GM23248 (cell line): ENCODE measurements at regions not wholly inside any gene's neighbourhood (a gene's known extent, or its start where the extent isn't known, plus 50 kb on each side); places are given as distances from the start of the nearest gene placed in this dataset.
"Not testable (repeated sequence)": the region's sequence is repeated elsewhere in the genome, so short reads cannot be mapped to it uniquely, and the experiment has no call there.

Source experiments
- DNase-seq: peaks from one replicate; pipeline ENCODE4 v3.0.0-alpha.2; 2015
- H2AFZ ChIP-seq: fragments of 200-600 bp; sonication (generic); 2 replicates; pipeline ENCODE4 v1.6.1; 2016; ENCODE audit warnings: antibody characterized with exemption
- H3F3A ChIP-seq: fragments of 200-600 bp; sonication (generic); 2 replicates; pipeline ENCODE4 v1.6.1; 2016; ENCODE audit warnings: mild to moderate bottlenecking, antibody characterized with exemption, mixed run types; ENCODE audit not compliant: insufficient read depth
- H3K27ac ChIP-seq: fragments of 200-600 bp; sonication (generic); 2 replicates; pipeline ENCODE4 v1.5.1; 2016; ENCODE audit warnings: mild to moderate bottlenecking
- H3K27me3 ChIP-seq: fragments of 200-600 bp; sonication (generic); replicated peaks from 2 replicates; pipeline ENCODE4 v1.6.1; 2016; ENCODE audit warnings: mild to moderate bottlenecking; ENCODE audit not compliant: insufficient read depth
- H3K36me3 ChIP-seq: fragments of 200-600 bp; sonication (generic); 2 replicates; pipeline ENCODE4 v1.6.1; 2016; ENCODE audit warnings: low read depth, mild to moderate bottlenecking
- H3K4me1 ChIP-seq: fragments of 200-600 bp; sonication (generic); 2 replicates; pipeline ENCODE4 v1.6.1; 2016; ENCODE audit warnings: mild to moderate bottlenecking; ENCODE audit not compliant: insufficient read depth
- H3K4me2 ChIP-seq: fragments of 200-600 bp; sonication (generic); one replicate; pipeline ENCODE4 v1.6.1; 2016; ENCODE audit warnings: mild to moderate bottlenecking; ENCODE audit not compliant: unreplicated experiment
- H3K4me3 ChIP-seq: fragments of 200-600 bp; sonication (generic); 2 replicates; pipeline ENCODE4 v1.5.1; 2016; ENCODE audit warnings: mild to moderate bottlenecking
- H3K79me2 ChIP-seq: fragments of 200-600 bp; sonication (generic); 2 replicates; pipeline ENCODE4 v1.6.1; 2016; ENCODE audit warnings: mild to moderate bottlenecking; ENCODE audit not compliant: insufficient read depth
- H3K9ac ChIP-seq: fragments of 200-600 bp; sonication (generic); 2 replicates; pipeline ENCODE4 v1.6.1; 2016; ENCODE audit warnings: mild to moderate bottlenecking
- H3K9me2 ChIP-seq: fragments of 200-600 bp; sonication (generic); 2 replicates; pipeline ENCODE4 v1.6.1; 2016; ENCODE audit warnings: mixed run types, mild to moderate bottlenecking, moderate library complexity; ENCODE audit not compliant: insufficient read depth
- H3K9me3 ChIP-seq: fragments of 200-600 bp; sonication (generic); one replicate; pipeline ENCODE4 v1.6.1; 2017; ENCODE audit warnings: low read depth
- H4K20me1 ChIP-seq: fragments of 200-600 bp; sonication (generic); 2 replicates; pipeline ENCODE4 v1.6.0; 2016; ENCODE audit not compliant: insufficient read depth
- EZH2 ChIP-seq: fragments of 200-600 bp; sonication (generic); IDR thresholded peaks from 2 replicates; pipeline ENCODE4 v1.6.1; 2018; ENCODE audit warnings: antibody characterized with exemption, mild to moderate bottlenecking; ENCODE audit not compliant: insufficient read depth, poor library complexity, severe bottlenecking
- EZH2phosphoT487 ChIP-seq: fragments of 200-600 bp; sonication (generic); IDR thresholded peaks from 2 replicates; pipeline ENCODE4 v1.6.1; 2018; ENCODE audit warnings: antibody characterized with exemption, moderate library complexity, mild to moderate bottlenecking, low read depth; ENCODE audit not compliant: insufficient read depth
- WGBS, 2 experiments: methylation state at CpG; one replicate each; pipeline ENCODE4 v1.1.6; 2015 to 2017; ENCODE audit warnings: low lambda C conversion rate in 2 of 2, low coverage in 1 of 2; ENCODE audit errors: missing lambda C conversion rate in 2 of 2; 5-methylcytosine and 5-hydroxymethylcytosine counted together
- in situ Hi-C: fragments of 300-500 bp; cut with MboI; formaldehyde crosslinking; loops from 2 replicates; pipeline ENCODE4 v1.15.0; 2020

GRCh38 chr11:109059402-109059801, 362.6 kb upstream of the C11orf87 start:
- Histone ChIP-seq H3K79me2 (no peaks in the 10 kb centered on the region), H3K36me3 (no peaks in the 10 kb centered on the region), H3K4me1 (0 out of 2 replicates have a peak, but pooled peaks cover 4% of the 10 kb centered on the region), H3K9me2 (no peaks in the 10 kb centered on the region), H3K27me3 (no peaks in the 10 kb centered on the region), H4K20me1 (no peaks in the 10 kb centered on the region), H3K4me2 (no peak overlapping the region), H3K9me3 (no peaks in the 10 kb centered on the region), H3K9ac (no peak overlapping the region), H3K4me3 (no peak overlapping the region), H3K27ac (no peak overlapping the region), H3F3A (no peaks in the 10 kb centered on the region), H2AFZ (no peak overlapping the region)
- TF ChIP-seq EZH2 (no peak), EZH2phosphoT487 (no peak)
- 76 to 79% methylated on average over 5 of the region's 5 CpGs for WGBS, 2 experiments
- in situ Hi-C loops: no loop called here
- DNase-seq: no peak

DNA sequence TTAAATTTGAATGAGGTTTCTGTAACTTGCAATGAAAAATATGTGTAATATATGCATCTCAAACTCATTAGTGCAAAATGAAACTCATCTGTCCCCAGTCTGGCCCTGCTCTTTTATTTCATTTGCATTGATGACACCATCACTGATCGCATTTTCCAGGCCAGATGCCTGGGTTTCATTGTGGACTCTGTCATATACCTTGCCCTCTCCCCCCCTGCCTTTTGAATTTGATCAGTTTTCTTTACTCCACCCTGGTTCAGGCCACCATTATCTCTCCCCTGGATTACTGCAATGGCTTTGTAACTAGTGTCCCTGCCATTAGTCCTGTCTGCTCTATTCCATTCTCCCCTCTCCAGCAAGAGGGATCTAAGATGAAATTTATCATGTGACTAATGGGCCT, 360.6 kb upstream of the C11orf87 start:
- no peaks in the 10 kb centered on the region for H3F3A ChIP-seq
- no peak for DNase-seq
- no peak overlapping the region for H3K9ac ChIP-seq
- 0 out of 2 replicates have a peak, but pooled peaks cover 4% of the 10 kb centered on the region for H3K4me1 ChIP-seq
- WGBS, 2 experiments: 92 to 95% methylated on average over 1 of the region's 1 CpG
- H4K20me1 ChIP-seq: no peaks in the 10 kb centered on the region
- H3K4me2 ChIP-seq: no peak overlapping the region
- H3K27ac ChIP-seq: no peak overlapping the region
- no peak overlapping the region for H2AFZ ChIP-seq
- in situ Hi-C loops: no loop called here
- H3K27me3 ChIP-seq: no peaks in the 10 kb centered on the region
- no peaks in the 10 kb centered on the region for H3K79me2 ChIP-seq
- TF ChIP-seq EZH2: no peak
- no peak for TF ChIP-seq EZH2phosphoT487
- H3K4me3 ChIP-seq: no peak overlapping the region
- no peaks in the 10 kb centered on the region for H3K9me2 ChIP-seq
- no peaks in the 10 kb centered on the region for H3K36me3 ChIP-seq
- H3K9me3 ChIP-seq: no peaks in the 10 kb centered on the region

DNA sequence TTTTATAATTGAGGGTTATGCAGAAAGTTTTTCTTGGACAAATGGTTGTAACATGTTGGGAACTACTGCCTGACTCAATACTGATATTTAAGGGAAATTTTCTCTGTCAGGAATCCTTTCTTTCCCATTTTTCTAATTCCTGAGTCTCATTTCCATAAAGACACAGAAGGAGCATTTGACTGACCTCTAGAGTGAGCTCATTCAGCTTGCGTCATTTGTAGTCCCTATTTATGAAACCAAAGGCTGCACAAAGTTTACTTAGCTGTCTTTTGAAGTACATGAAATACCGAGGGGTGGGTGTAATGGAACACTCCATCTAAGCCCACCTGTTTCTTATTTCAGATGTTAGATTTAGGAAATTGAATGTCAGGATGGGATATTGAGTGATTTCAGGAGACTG, 359.5 kb upstream of the C11orf87 start:
- H3K36me3 ChIP-seq: no peaks in the 10 kb centered on the region
- peak; percentile 39 for DNase-seq
- 0 out of 2 replicates have a peak, but pooled peaks cover 4% of the 10 kb centered on the region for H3K4me1 ChIP-seq
- H3K4me3 ChIP-seq: no peak overlapping the region
- no peak overlapping the region for H3K9ac ChIP-seq
- H3K9me3 ChIP-seq: no peaks in the 10 kb centered on the region
- H3K27me3 ChIP-seq: no peaks in the 10 kb centered on the region
- no peak overlapping the region for H3K27ac ChIP-seq
- no peaks in the 10 kb centered on the region for H3F3A ChIP-seq
- H3K9me2 ChIP-seq: no peaks in the 10 kb centered on the region
- peak overlapping the region; percentile 15; the same call in 1 of the 2 replicates for H2AFZ ChIP-seq
- WGBS, 2 experiments: 49 to 57% methylated on average over 2 of the region's 2 CpGs
- no peak overlapping the region for H3K4me2 ChIP-seq
- in situ Hi-C loops: no loop called here
- H4K20me1 ChIP-seq: no peaks in the 10 kb centered on the region
- no peaks in the 10 kb centered on the region for H3K79me2 ChIP-seq
- no peak for TF ChIP-seq EZH2
- no peak for TF ChIP-seq EZH2phosphoT487

DNA sequence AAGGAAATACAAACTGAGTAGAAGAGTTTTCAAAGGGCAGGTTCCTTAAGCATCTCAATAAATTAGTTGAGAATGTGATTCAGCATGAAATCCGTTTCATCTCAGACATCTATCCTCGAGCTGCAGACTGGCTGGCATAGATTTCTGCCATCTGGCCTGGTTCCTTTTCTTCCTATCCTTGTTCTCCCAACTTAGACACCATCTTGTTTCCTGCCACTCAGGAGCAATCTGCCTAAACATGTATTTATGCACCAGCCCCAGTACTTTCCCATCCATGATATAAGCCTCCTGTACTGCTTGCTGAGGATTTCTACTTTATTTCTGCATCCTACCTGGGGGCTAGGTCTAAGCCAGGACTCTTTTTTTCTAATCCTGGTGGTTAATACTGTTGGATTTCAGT, 359.1 kb upstream of the C11orf87 start:
- in situ Hi-C loops: no loop called here
- no peaks in the 10 kb centered on the region for H4K20me1 ChIP-seq
- 24 to 35% methylated on average over 2 of the region's 2 CpGs for WGBS, 2 experiments
- H3F3A ChIP-seq: no peaks in the 10 kb centered on the region
- no peaks in the 10 kb centered on the region for H3K79me2 ChIP-seq
- no peak overlapping the region for H3K9ac ChIP-seq
- 0 out of 2 replicates have a peak, but pooled peaks cover 4% of the 10 kb centered on the region for H3K4me1 ChIP-seq
- H3K27ac ChIP-seq: no peak overlapping the region
- no peaks in the 10 kb centered on the region for H3K9me2 ChIP-seq
- TF ChIP-seq EZH2phosphoT487 (no peak), EZH2 (no peak)
- H3K27me3 ChIP-seq: no peaks in the 10 kb centered on the region
- H3K4me3 ChIP-seq: no peak overlapping the region
- H3K4me2 ChIP-seq: no peak overlapping the region
- no peaks in the 10 kb centered on the region for H3K36me3 ChIP-seq
- no peak for DNase-seq
- H3K9me3 ChIP-seq: no peaks in the 10 kb centered on the region
- H2AFZ ChIP-seq: peak overlapping the region; percentile 15; the same call in 1 of the 2 replicates

- H3F3A ChIP-seq, H3K27me3 ChIP-seq, H3K27ac ChIP-seq, DNase-seq, H3K4me2 ChIP-seq, H3K9ac ChIP-seq, H2AFZ ChIP-seq, H3K79me2 ChIP-seq, H3K9me2 ChIP-seq, H3K9me3 ChIP-seq, H3K4me3 ChIP-seq, H3K36me3 ChIP-seq, in situ Hi-C loops, H3K4me1 ChIP-seq, H4K20me1 ChIP-seq: not testable (repeated sequence)
- 77% methylated on average over 3 to 5 of the region's 5 CpGs for WGBS, 2 experiments
Measured at GRCh38 chr11:109064618-109065311, 357.2 kb upstream of the C11orf87 start.
